K562 (cell line): ENCODE measurements at regions not wholly inside any gene's neighbourhood (a gene's known extent, or its start where the extent isn't known, plus 50 kb on each side); places are given as distances from the start of the nearest gene placed in this dataset.

ENCODE experiments used
- ATAC-seq: fragments of 200-7000 bp; cut with Tn5 transposase; 3 replicates; pipeline ENCODE4 v1.9.1; 2020; ENCODE audit warnings: moderate library complexity
- BruUV-seq: library from RNA; stranded (reverse); fragments of 400-500 nt; replicated peaks from 2 replicates; lab custom pipeline; 2021; lab: Mats Ljungman, UMichigan
- CTCF ChIA-PET: fragments of 300-600 bp; formaldehyde crosslinking; extraction: SDS; loops from one replicate; lab custom pipeline; 2021; ENCODE audit warnings: low intra/inter-chr PET ratio; lab: Yijun Ruan, JAX
- POLR2A ChIA-PET: fragments of 300-600, 350-650 bp; sonication (Branson Sonifier 250); formaldehyde crosslinking; extraction: SDS; loops from one replicate; lab custom pipeline; 2021; ENCODE audit warnings: antibody characterized with exemption, inconsistent platforms; lab: Yijun Ruan, JAX
- DNase-seq, 4 experiments: peaks; one replicate each; pipeline versions ENCODE4 v3.0.0 to v3.0.0-alpha.2; 2011 to 2018; ENCODE audit warnings: low spot score in 3 of 4, mixed read lengths in 3 of 4; ENCODE audit errors: extremely low read depth in 1 of 4
- FAIRE-seq: peaks from 2 replicates; lab custom pipeline; 2011; peaks lifted over from hg19 to GRCh38; lab: Jason Lieb, UNC
- H2AFZ ChIP-seq: 2 replicates; pipeline ENCODE4 v1.6.0; 2011; ENCODE audit warnings: low read depth, low read length, control low read depth, inconsistent platforms
- H3K27ac ChIP-seq: fragments of 200-600 bp; 3 replicates; pipeline ENCODE4 v1.8.0; 2011; ENCODE audit warnings: low read depth, mild to moderate bottlenecking, control low read depth, inconsistent platforms, low read length, moderate library complexity, mixed read lengths; ENCODE audit errors: extremely low read depth
- H3K27me3 ChIP-seq, 2 experiments: fragments of 300-600 bp in 1 of 2; 2 replicates in 1 of 2; 3 replicates in 1 of 2; pipeline versions ENCODE4 v1.6.0 to v1.8.0; 2011; ENCODE audit warnings: inconsistent platforms in 2 of 2, low read length in 2 of 2, mild to moderate bottlenecking in 1 of 2, mixed read lengths in 1 of 2, moderate library complexity in 1 of 2; ENCODE audit not compliant: control insufficient read depth in 2 of 2, insufficient read depth in 2 of 2
- H3K36me3 ChIP-seq: fragments of 300-600 bp; 3 replicates; pipeline ENCODE4 v1.8.0; 2011; ENCODE audit warnings: mild to moderate bottlenecking, low read length, inconsistent platforms; ENCODE audit not compliant: control insufficient read depth, insufficient read depth
- H3K4me1 ChIP-seq, 2 experiments: fragments of 200-600 bp in 1 of 2; replicated peaks in 1 of 2; 2 replicates in 1 of 2; 3 replicates in 1 of 2; pipeline versions ENCODE4 v1.5.1 to v1.8.0; 2011; ENCODE audit warnings: inconsistent platforms in 2 of 2, low read length in 2 of 2, mild to moderate bottlenecking in 1 of 2, mixed read lengths in 1 of 2, moderate library complexity in 1 of 2; ENCODE audit not compliant: control insufficient read depth in 2 of 2, insufficient read depth in 2 of 2
- H3K4me2 ChIP-seq: 2 replicates; pipeline ENCODE4 v1.6.1; 2011; ENCODE audit warnings: low read length, control low read depth, inconsistent platforms, mixed read lengths; ENCODE audit not compliant: insufficient read depth
- H3K4me3 ChIP-seq: fragments of 200-600 bp; sonication (generic), shearing (Covaris generic); 2 replicates; pipeline ENCODE4 v1.5.1; 2016; ENCODE audit warnings: control low read depth, inconsistent platforms
- H3K79me2 ChIP-seq: fragments of 200-600 bp; 3 replicates; pipeline ENCODE4 v1.8.0; 2011; ENCODE audit warnings: low read length, inconsistent platforms; ENCODE audit not compliant: control insufficient read depth, insufficient read depth
- H3K9ac ChIP-seq, 2 experiments: 2 replicates each; pipeline versions ENCODE4 v1.6.0 to v1.6.1; 2011; ENCODE audit warnings: low read depth in 2 of 2, low read length in 2 of 2, control low read depth in 1 of 2, inconsistent platforms in 1 of 2, mild to moderate bottlenecking in 1 of 2, mixed read lengths in 1 of 2; ENCODE audit not compliant: insufficient read depth in 1 of 2
- H3K9me1 ChIP-seq: one replicate; pipeline ENCODE4 v1.6.0; 2011; ENCODE audit warnings: inconsistent platforms, mild to moderate bottlenecking, low read length, moderate library complexity; ENCODE audit not compliant: control insufficient read depth, insufficient read depth
- H3K9me3 ChIP-seq: replicated peaks from 2 replicates; pipeline ENCODE4 v1.5.1; 2011; ENCODE audit warnings: low read depth, low read length, inconsistent platforms; ENCODE audit not compliant: control insufficient read depth, insufficient read depth
- H4K20me1 ChIP-seq: replicated peaks from 2 replicates; pipeline ENCODE4 v1.6.1; 2011; ENCODE audit warnings: low read length, inconsistent platforms, mixed read lengths; ENCODE audit not compliant: control insufficient read depth, insufficient read depth
- MBD2 ChIP-seq: sonication (generic); IDR thresholded peaks from 2 replicates; pipeline ENCODE4 v1.6.1; 2016; ENCODE audit warnings: low read depth, borderline replicate concordance
- SAFB ChIP-seq: fragments of 200-400 bp; formaldehyde crosslinking; IDR thresholded peaks from 2 replicates; pipeline ENCODE4 v1.6.1; 2017; ENCODE audit warnings: low read depth, low read length, borderline replicate concordance
- SETDB1 ChIP-seq: IDR thresholded peaks from one replicate; pipeline ENCODE4 v1.6.1; 2012; ENCODE audit warnings: low read length, control low read depth, inconsistent platforms
- SIX5 ChIP-seq, 2 experiments: IDR thresholded peaks; 2 replicates each; pipeline ENCODE4 v1.6.1; 2011; ENCODE audit warnings: low read length in 2 of 2, borderline replicate concordance in 1 of 2, low read depth in 1 of 2, mild to moderate bottlenecking in 1 of 2, moderate library complexity in 1 of 2; ENCODE audit not compliant: insufficient read depth in 1 of 2
- WGBS: fragments of 100-300 bp; shearing (Covaris generic); methylation state at CpG from one replicate; pipeline ENCODE4 v1.1.6; 2016; ENCODE audit warnings: low coverage, mixed read lengths; ENCODE audit not compliant: insufficient coverage; ENCODE audit errors: missing lambda C conversion rate; 5-methylcytosine and 5-hydroxymethylcytosine counted together
- in situ Hi-C: fragments of 300-500 bp; cut with MboI; formaldehyde crosslinking; loops from 4 replicates; pipeline ENCODE4 v1.15.0; 2018; ENCODE audit warnings: inconsistent platforms, mixed read lengths
- intact Hi-C: fragments of 100-400 bp; cut with micrococcal nuclease; formaldehyde crosslinking; loops from 2 replicates; pipeline ENCODE4 v1.14.2; 2022
- TF ChIP-seq, protein P1 (sequence below): sonication (generic); formaldehyde crosslinking; IDR thresholded peaks from 2 replicates; pipeline ENCODE4 v1.8.0; 2022; ENCODE audit warnings: missing genetic modification reagents, mild to moderate bottlenecking, moderate library complexity, borderline replicate concordance
- TF ChIP-seq, protein P2 (sequence below): IDR thresholded peaks from 2 replicates; pipeline ENCODE4 v1.6.1; 2012; ENCODE audit warnings: low read depth, low read length, improper control_type of control experiment, borderline replicate concordance
- TF ChIP-seq, protein P3 (sequence below): fragments of 450-650 bp; IDR thresholded peaks from 2 replicates; pipeline ENCODE4 v1.6.1; 2016; ENCODE audit warnings: mild to moderate bottlenecking, moderate library complexity

DNA sequence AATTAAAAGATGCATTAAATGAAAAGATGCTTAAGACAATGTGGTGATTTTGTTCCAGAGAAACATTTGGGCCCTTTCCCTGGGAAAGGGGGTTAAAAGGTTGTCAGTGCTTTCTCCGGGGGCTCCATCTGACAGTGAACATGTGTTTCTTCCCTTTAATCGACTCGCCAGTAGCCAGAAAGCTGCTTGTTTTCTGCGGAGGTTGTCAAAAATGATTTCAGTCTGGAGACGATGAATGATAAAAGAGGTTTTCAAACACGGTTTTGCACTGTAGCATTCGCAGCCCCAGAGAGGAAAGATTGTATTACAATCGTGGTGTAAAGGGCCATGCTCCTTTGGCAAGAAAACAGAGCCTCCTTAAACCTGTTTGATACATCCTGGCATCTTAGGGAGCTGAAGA is 111.5 kb upstream of the MEIS1 start:
- no peaks in the 10 kb centered on the region for H3K9me1 ChIP-seq
- no peak overlapping the region for H3K4me3 ChIP-seq
- no peak overlapping the region for H3K27ac ChIP-seq
- no peaks in the 10 kb centered on the region for H4K20me1 ChIP-seq
- POLR2A ChIA-PET = no interaction called here
- no peak for ATAC-seq
- no TSS peak for BruUV-seq
- no peaks in the 10 kb centered on the region for H3K9me3 ChIP-seq
- no peak for DNase-seq
- FAIRE-seq = no peak
- peaks cover 9 to 11% of the 10 kb centered on the region in 2 experiments; a peak in 3 of 5 replicates for H3K27me3 ChIP-seq
- WGBS = 0% methylated on average over 8 of the region's 8 CpGs
- no peak overlapping the region for H3K4me2 ChIP-seq
- in situ Hi-C loops = no loop called here
- no peak overlapping the region for H2AFZ ChIP-seq
- no peaks in the 10 kb centered on the region for H3K79me2 ChIP-seq
- TF ChIP-seq, protein P1, sequence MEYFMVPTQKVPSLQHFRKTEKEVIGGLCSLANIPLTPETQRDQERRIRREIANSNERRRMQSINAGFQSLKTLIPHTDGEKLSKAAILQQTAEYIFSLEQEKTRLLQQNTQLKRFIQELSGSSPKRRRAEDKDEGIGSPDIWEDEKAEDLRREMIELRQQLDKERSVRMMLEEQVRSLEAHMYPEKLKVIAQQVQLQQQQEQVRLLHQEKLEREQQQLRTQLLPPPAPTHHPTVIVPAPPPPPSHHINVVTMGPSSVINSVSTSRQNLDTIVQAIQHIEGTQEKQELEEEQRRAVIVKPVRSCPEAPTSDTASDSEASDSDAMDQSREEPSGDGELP (CRISPR knock-in tag) = no peak
- TF ChIP-seq SIX5 (IDR thresholded peaks at IDR 0.05; ENCODE audit: borderline replicate concordance in 1 of 2, insufficient read depth in 1 of 2, low read depth in 1 of 2, low read length in 2 of 2) (no peak), SAFB (no peak), MBD2 (no peak), SETDB1 (no peak)
- TF ChIP-seq, protein P2, sequence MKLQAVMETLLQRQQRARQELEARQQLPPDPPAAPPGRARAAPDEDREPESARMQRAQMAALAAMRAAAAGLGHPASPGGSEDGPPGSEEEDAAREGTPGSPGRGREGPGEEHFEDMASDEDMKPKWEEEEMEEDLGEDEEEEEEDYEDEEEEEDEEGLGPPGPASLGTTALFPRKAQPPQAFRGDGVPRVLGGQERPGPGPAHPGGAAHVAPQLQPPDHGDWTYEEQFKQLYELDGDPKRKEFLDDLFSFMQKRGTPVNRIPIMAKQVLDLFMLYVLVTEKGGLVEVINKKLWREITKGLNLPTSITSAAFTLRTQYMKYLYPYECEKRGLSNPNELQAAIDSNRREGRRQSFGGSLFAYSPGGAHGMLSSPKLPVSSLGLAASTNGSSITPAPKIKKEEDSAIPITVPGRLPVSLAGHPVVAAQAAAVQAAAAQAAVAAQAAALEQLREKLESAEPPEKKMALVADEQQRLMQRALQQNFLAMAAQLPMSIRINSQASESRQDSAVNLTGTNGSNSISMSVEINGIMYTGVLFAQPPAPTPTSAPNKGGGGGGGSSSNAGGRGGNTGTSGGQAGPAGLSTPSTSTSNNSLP = no peak
- TF ChIP-seq, protein P3, sequence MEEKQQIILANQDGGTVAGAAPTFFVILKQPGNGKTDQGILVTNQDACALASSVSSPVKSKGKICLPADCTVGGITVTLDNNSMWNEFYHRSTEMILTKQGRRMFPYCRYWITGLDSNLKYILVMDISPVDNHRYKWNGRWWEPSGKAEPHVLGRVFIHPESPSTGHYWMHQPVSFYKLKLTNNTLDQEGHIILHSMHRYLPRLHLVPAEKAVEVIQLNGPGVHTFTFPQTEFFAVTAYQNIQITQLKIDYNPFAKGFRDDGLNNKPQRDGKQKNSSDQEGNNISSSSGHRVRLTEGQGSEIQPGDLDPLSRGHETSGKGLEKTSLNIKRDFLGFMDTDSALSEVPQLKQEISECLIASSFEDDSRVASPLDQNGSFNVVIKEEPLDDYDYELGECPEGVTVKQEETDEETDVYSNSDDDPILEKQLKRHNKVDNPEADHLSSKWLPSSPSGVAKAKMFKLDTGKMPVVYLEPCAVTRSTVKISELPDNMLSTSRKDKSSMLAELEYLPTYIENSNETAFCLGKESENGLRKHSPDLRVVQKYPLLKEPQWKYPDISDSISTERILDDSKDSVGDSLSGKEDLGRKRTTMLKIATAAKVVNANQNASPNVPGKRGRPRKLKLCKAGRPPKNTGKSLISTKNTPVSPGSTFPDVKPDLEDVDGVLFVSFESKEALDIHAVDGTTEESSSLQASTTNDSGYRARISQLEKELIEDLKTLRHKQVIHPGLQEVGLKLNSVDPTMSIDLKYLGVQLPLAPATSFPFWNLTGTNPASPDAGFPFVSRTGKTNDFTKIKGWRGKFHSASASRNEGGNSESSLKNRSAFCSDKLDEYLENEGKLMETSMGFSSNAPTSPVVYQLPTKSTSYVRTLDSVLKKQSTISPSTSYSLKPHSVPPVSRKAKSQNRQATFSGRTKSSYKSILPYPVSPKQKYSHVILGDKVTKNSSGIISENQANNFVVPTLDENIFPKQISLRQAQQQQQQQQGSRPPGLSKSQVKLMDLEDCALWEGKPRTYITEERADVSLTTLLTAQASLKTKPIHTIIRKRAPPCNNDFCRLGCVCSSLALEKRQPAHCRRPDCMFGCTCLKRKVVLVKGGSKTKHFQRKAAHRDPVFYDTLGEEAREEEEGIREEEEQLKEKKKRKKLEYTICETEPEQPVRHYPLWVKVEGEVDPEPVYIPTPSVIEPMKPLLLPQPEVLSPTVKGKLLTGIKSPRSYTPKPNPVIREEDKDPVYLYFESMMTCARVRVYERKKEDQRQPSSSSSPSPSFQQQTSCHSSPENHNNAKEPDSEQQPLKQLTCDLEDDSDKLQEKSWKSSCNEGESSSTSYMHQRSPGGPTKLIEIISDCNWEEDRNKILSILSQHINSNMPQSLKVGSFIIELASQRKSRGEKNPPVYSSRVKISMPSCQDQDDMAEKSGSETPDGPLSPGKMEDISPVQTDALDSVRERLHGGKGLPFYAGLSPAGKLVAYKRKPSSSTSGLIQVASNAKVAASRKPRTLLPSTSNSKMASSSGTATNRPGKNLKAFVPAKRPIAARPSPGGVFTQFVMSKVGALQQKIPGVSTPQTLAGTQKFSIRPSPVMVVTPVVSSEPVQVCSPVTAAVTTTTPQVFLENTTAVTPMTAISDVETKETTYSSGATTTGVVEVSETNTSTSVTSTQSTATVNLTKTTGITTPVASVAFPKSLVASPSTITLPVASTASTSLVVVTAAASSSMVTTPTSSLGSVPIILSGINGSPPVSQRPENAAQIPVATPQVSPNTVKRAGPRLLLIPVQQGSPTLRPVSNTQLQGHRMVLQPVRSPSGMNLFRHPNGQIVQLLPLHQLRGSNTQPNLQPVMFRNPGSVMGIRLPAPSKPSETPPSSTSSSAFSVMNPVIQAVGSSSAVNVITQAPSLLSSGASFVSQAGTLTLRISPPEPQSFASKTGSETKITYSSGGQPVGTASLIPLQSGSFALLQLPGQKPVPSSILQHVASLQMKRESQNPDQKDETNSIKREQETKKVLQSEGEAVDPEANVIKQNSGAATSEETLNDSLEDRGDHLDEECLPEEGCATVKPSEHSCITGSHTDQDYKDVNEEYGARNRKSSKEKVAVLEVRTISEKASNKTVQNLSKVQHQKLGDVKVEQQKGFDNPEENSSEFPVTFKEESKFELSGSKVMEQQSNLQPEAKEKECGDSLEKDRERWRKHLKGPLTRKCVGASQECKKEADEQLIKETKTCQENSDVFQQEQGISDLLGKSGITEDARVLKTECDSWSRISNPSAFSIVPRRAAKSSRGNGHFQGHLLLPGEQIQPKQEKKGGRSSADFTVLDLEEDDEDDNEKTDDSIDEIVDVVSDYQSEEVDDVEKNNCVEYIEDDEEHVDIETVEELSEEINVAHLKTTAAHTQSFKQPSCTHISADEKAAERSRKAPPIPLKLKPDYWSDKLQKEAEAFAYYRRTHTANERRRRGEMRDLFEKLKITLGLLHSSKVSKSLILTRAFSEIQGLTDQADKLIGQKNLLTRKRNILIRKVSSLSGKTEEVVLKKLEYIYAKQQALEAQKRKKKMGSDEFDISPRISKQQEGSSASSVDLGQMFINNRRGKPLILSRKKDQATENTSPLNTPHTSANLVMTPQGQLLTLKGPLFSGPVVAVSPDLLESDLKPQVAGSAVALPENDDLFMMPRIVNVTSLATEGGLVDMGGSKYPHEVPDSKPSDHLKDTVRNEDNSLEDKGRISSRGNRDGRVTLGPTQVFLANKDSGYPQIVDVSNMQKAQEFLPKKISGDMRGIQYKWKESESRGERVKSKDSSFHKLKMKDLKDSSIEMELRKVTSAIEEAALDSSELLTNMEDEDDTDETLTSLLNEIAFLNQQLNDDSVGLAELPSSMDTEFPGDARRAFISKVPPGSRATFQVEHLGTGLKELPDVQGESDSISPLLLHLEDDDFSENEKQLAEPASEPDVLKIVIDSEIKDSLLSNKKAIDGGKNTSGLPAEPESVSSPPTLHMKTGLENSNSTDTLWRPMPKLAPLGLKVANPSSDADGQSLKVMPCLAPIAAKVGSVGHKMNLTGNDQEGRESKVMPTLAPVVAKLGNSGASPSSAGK = no peak
- TF ChIP-seq, all 486 proteins: peak for 0
- H3K9ac ChIP-seq = no peak overlapping the region
- H3K36me3 ChIP-seq = no peaks in the 10 kb centered on the region
- CTCF ChIA-PET = no interaction called here
- H3K4me1 ChIP-seq = no peaks in the 10 kb centered on the region
- intact Hi-C loops = no loop called here
